NCI-H524 (cell line): ENCODE measurements at regions not wholly inside any gene's neighbourhood (a gene's known extent, or its start where the extent isn't known, plus 50 kb on each side); places are given as distances from the start of the nearest gene placed in this dataset.

Experiments used
- DNase-seq, 2 experiments: peaks; one replicate each; lab custom pipeline; 2025; lab: John Stamatoyannopoulos, UW

- DNase-seq: no peak
Observed at GRCh38 chr1:4422504-4423289, 231.7 kb upstream of the AJAP1 start.

DNA sequence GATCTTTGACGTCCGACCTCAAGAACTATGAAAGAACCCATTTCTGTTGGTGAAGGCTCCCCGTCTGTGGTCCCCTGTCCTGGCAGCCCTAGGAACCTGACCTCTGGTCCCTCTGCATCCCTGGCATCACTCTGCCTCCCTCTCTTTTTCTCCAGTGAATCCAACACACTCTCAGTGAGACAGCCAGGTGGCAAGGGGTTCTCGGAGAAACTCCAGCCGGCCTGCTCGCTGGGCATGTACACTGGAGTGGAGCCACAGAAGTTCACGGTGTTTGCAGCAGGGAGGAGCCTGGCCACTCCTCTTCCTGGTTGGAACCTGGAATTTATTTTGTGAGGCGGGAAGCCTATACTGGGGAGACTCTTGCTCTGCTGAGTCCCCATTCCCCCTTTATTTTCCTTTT lies 230.2 kb upstream of the AJAP1 start:
- no peak for DNase-seq

- no peak for DNase-seq
Observed at GRCh38 chr1:4424766-4425165, 229.6 kb upstream of the AJAP1 start.

- DNase-seq: no peak
Observed at GRCh38 chr1:4425892-4426291, 228.5 kb upstream of the AJAP1 start.

- DNase-seq: no peak
Observed at GRCh38 chr1:4428711-4429110, 225.7 kb upstream of the AJAP1 start.

- no peak for DNase-seq
Observed at GRCh38 chr1:4430406-4431365, 223.7 kb upstream of the AJAP1 start.

- no peak for DNase-seq
Observed at GRCh38 chr1:4431491-4431890, 222.9 kb upstream of the AJAP1 start.

GRCh38 chr1:4433075-4433474 lies 221.3 kb upstream of the AJAP1 start:
- no peak for DNase-seq

GRCh38 chr1:4444086-4444485 lies 210.3 kb upstream of the AJAP1 start:
- DNase-seq: no peak

DNA sequence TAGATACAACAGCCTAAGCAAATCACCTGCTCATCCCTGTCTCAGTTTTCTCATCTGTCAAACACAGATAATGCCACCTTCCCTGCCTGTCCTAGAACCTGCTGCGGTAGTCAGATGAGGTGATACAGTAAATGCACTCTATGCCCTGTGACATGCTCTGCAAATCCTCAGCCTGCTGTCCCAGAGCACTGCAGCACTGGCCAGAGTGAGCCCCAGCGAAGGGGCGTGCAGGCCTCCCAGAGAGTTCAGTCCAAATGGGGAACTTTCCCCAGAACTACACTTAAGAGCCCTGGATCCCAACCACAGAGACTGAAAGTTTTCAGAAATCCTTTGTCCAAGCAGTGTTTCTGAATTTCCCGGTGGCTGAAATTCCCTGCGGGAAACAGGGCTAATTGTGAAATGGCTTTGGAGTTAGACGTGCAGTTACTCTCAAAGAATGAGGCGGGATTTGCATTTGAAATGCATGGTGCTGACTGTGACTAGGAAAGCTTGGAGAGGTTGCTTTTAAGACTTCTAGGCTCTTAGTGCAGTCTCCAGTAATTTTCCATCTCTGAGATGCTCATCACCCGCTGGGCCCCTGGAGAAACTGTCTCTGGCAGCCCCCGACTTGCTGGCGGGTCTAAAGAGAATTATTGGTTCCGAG lies 206.5 kb upstream of the AJAP1 start:
- DNase-seq: no peak

GRCh38 chr1:4449972-4450371 lies 204.4 kb upstream of the AJAP1 start:
- DNase-seq: no peak

GRCh38 chr1:4452701-4453100 lies 201.7 kb upstream of the AJAP1 start:
- DNase-seq: no peak

- DNase-seq: no peak
Observed at GRCh38 chr1:4460052-4460451, 194.4 kb upstream of the AJAP1 start.

GRCh38 chr1:4460651-4461050 lies 193.8 kb upstream of the AJAP1 start:
- DNase-seq: no peak

DNA sequence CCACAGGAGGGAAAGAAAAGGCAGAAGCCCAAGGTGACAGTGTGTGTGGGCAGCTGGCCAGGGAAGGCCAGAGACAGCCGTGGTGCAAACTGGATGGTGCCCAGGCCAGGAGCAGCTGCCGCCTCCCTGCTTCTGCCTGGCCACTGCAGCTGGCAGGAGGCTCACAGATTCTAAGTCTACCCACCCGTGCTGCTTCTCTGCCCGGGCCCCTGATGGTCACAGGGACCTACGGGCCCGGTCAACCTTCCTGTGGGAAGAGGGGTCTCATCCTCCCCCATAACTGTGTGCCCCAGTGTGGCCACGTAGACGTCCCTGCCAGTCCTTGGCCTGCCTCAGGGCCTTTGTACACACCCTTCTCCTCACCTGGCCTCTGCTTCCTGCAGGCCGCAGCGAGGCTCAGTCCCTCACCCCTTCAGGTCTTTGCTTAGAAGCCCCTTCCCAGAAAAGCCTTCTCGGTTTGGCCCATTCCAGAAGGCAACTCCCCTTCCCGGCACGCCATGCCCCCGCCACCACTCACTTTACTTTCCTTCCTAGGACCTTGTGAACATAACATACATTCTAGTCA lies 192.6 kb upstream of the AJAP1 start:
- no peak for DNase-seq

DNA sequence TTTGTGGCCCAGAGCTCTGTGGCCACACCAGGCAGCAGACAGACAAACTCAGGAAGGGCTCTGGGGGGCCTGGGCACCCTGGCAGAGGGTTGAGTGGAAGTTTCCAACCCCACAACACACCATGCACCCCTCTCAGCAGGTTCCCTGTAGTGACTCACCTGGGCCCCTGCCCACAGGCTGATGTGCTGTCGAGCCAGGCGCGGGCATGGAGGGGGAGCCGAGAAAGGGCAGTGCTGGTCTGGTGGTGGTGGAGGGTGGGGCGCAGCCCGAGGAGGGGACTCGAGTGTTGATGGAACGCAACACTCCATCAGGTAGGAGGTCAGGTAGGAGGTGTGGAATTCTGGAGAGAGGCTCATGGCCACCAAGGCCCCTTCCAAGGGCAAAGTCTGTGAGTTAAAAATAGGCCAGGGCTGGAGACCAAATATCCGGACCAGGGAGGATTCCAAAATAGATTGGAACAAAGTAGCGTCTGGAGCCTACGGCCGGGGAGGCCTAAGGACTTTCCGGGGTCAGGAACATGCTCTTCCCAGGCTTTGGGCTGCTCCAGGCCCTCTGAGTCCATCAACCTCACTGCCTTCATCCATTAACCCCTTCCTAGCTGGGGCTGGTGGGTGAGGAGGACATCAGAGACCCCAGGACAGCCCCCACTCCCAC lies 191.5 kb upstream of the AJAP1 start:
- no peak for DNase-seq

DNA sequence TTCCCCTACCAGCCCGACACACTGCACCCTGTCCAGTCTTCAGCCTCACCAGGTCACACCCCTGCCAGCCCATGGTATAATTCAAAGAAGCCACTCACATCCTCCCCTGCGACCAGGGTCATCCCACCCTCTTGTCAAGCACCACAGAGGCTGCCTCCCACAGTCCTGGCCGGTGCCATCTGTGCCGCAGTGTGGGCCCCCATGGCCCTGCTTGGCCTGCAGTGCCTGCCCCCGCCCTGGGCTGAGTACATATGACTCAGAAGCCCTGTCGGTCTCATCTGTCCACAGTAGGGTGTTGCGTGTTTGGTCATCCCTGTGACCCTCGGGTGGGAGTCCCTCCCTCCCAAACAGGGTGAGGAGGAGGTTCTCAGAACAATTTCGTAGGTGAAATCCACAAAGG lies 190.8 kb upstream of the AJAP1 start:
- DNase-seq: no peak

DNA sequence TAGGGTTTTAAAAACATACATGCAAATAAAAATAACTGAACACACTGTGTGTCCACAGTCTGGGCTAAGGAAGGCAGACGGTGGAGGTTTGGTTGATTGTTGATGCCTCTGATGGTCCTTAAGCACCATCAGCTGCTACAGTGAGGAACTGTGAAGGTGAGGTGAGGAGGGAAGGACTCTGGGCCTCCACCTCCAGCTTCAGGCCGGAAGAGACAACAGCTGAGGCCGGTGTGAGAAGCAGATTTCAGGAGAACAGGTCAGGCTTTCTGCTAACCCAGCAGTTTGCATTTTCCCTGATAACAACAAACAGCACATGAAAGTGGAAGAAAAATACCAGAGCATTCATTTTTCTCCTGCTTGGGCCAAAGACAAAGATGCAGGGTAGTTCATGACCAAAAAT lies 189.9 kb upstream of the AJAP1 start:
- DNase-seq: no peak

DNA sequence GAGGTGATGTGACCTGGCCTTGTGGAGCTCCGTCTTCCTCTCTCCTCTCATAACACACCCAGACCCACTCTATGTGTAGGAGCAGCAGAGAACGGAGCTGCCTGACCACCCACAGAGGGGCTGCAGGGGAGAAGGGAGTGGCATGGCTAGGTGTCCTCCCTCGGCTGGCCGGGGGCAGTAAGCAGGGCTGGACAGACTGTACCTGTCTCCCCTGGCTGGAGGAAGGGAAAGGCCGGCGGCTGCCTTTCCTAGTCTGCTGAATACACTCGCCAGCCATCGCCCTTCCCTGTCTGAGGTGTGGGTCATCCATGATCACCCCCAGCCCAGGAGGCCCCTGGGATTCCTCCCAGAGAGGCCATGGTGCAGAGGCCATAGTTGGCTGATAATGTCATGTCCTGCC lies 187.2 kb upstream of the AJAP1 start:
- DNase-seq: no peak

DNA sequence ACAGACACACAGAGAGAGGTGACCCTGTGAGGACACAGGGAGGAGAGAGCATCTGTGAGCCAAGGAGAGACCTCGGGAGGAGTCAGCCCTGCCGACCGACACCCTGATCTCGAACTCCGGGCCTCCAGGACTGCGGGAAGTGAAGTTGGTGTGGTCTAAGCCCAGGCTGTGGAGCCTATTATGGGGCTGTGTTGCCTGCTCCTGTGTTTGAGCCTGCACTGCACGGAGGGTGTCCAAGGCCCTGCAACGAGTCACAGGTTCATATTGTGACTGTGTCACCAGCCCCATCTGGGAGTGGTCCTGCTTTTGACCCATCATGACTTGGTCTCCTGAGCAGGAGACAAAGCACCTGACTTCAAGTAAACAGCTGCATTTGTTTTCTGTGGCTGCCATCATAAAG lies 186.0 kb upstream of the AJAP1 start:
- no peak for DNase-seq

- DNase-seq: no peak
Observed at GRCh38 chr1:4468804-4469514, 185.4 kb upstream of the AJAP1 start.
